ENCODE measurements at regions not wholly inside any gene's neighbourhood (a gene's known extent, or its start where the extent isn't known, plus 50 kb on each side); places are given as distances from the start of the nearest gene placed in this dataset.

DNA sequence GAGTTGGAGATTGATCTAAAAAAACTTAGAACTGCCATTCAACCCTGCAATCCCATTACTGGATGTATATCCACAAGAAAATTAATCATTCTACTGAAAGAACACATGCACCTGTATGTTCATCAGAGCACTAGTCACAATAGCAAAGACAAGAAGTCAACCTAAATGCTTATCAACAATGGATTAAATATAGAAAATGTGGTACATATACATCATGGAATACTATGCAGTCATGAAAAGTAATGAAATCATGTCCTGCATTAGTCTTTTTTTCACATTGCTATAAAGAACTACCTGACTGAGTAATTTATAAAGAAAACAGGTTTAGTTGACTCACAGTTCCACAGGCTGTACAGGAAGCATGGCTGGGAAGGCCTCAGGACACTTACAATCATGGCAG, 850.5 kb downstream of the TECRL start (continued):
- no peak for TF ChIP-seq ZNF318 (CRISPR knock-in tag; IDR thresholded peaks at IDR 0.05)
- TF ChIP-seq ZNF362 (CRISPR knock-in tag; IDR thresholded peaks at IDR 0.05; ENCODE audit: borderline replicate concordance) = no peak
- no peak for TF ChIP-seq NKX3-1 (CRISPR knock-in tag; IDR thresholded peaks at IDR 0.05)
- no peak for TF ChIP-seq AHR (CRISPR knock-in tag; IDR thresholded peaks at IDR 0.05)

Measured in HepG2 (cell line).